ENCODE measurements at regions not wholly inside any gene's neighbourhood (a gene's known extent, or its start where the extent isn't known, plus 50 kb on each side); places are given as distances from the start of the nearest gene placed in this dataset.
A peak's percentile ranks its signal among the peaks of the same experiment; 100 is the strongest.
"Not testable (repeated sequence)": the region's sequence is repeated elsewhere in the genome, so short reads cannot be mapped to it uniquely, and the experiment has no call there.

- Histone ChIP-seq H3K36me3 (ENCODE audit: control insufficient read depth, insufficient read depth, low read length) (no peaks in the 10 kb centered on the region), H3K27me3 (ENCODE audit: control insufficient read depth, insufficient read depth, low read length) (no peaks in the 10 kb centered on the region), H3K9me3 (ENCODE audit: control insufficient read depth, low read length) (no peaks in the 10 kb centered on the region), H3K4me3 (ENCODE audit: low read length) (no peak overlapping the region), H3K9ac (ENCODE audit: low read length) (no peak overlapping the region), H3K4me1 (ENCODE audit: control insufficient read depth, insufficient read depth, low read length) (peaks cover 32% of the 10 kb centered on the region)
Measured at GRCh38 chr17:45579529-45580495, 89.3 kb upstream of the PLEKHM1 start.

- H3K36me3 ChIP-seq (ENCODE audit: control insufficient read depth, insufficient read depth, low read length), result no peaks in the 10 kb centered on the region
- peaks cover 27% of the 10 kb centered on the region for H3K4me1 ChIP-seq (ENCODE audit: control insufficient read depth, insufficient read depth, low read length)
- no peaks in the 10 kb centered on the region for H3K27me3 ChIP-seq (ENCODE audit: control insufficient read depth, insufficient read depth, low read length)
Measured at GRCh38 chr17:45580924-45581323, 90.4 kb upstream of the PLEKHM1 start.

GRCh38 chr17:45581860-45582259, 91.3 kb upstream of the PLEKHM1 start:
- H3K9ac ChIP-seq (ENCODE audit: low read length), result no peak overlapping the region
- H3K4me1 ChIP-seq (ENCODE audit: control insufficient read depth, insufficient read depth, low read length), result peaks cover 22% of the 10 kb centered on the region
- no peak overlapping the region for H3K4me3 ChIP-seq (ENCODE audit: low read length)
- no peaks in the 10 kb centered on the region for H3K27me3 ChIP-seq (ENCODE audit: control insufficient read depth, insufficient read depth, low read length)
- no peaks in the 10 kb centered on the region for H3K9me3 ChIP-seq (ENCODE audit: control insufficient read depth, low read length)
- no peaks in the 10 kb centered on the region for H3K36me3 ChIP-seq (ENCODE audit: control insufficient read depth, insufficient read depth, low read length)

More at GRCh38 chr17:45580924-45581323, 90.4 kb upstream of the PLEKHM1 start:
- Histone ChIP-seq H3K9ac (ENCODE audit: low read length) (no peak overlapping the region), H3K4me3 (ENCODE audit: low read length) (no peak overlapping the region), H3K9me3 (ENCODE audit: control insufficient read depth, low read length) (no peaks in the 10 kb centered on the region)

- Histone ChIP-seq H3K4me3 (ENCODE audit: low read length) (peak overlapping the region; percentile 28), H3K4me1 (ENCODE audit: control insufficient read depth, insufficient read depth, low read length) (peaks cover 8% of the 10 kb centered on the region)
Measured at GRCh38 chr17:45584092-45585036, 93.8 kb upstream of the PLEKHM1 start.

GRCh38 chr17:45585037-45585733, 94.7 kb upstream of the PLEKHM1 start:
- not testable (repeated sequence) for H3K9me3 ChIP-seq (ENCODE audit: control insufficient read depth, low read length); H3K36me3 ChIP-seq (ENCODE audit: control insufficient read depth, insufficient read depth, low read length); H3K4me1 ChIP-seq (ENCODE audit: control insufficient read depth, insufficient read depth, low read length); H3K27me3 ChIP-seq (ENCODE audit: control insufficient read depth, insufficient read depth, low read length); H3K4me3 ChIP-seq (ENCODE audit: low read length)
- peak overlapping the region; percentile 86 for H3K9ac ChIP-seq (ENCODE audit: low read length)

More at GRCh38 chr17:45584092-45585036, 93.8 kb upstream of the PLEKHM1 start:
- H3K36me3 ChIP-seq (ENCODE audit: control insufficient read depth, insufficient read depth, low read length), result no peaks in the 10 kb centered on the region
- H3K27me3 ChIP-seq (ENCODE audit: control insufficient read depth, insufficient read depth, low read length), result no peaks in the 10 kb centered on the region
- no peaks in the 10 kb centered on the region for H3K9me3 ChIP-seq (ENCODE audit: control insufficient read depth, low read length)
- H3K9ac ChIP-seq (ENCODE audit: low read length), result peak overlapping the region; percentile 86

- not testable (repeated sequence) for H3K4me1 ChIP-seq (ENCODE audit: control insufficient read depth, insufficient read depth, low read length); H3K4me3 ChIP-seq (ENCODE audit: low read length); H3K36me3 ChIP-seq (ENCODE audit: control insufficient read depth, insufficient read depth, low read length); H3K9me3 ChIP-seq (ENCODE audit: control insufficient read depth, low read length); H3K27me3 ChIP-seq (ENCODE audit: control insufficient read depth, insufficient read depth, low read length)
- H3K9ac ChIP-seq (ENCODE audit: low read length), result peak overlapping the region; percentile 86
Measured at GRCh38 chr17:45585794-45586650, 95.5 kb upstream of the PLEKHM1 start.

- not testable (repeated sequence) for H3K9me3 ChIP-seq (ENCODE audit: control insufficient read depth, low read length); H3K4me1 ChIP-seq (ENCODE audit: control insufficient read depth, insufficient read depth, low read length); H3K9ac ChIP-seq (ENCODE audit: low read length); H3K4me3 ChIP-seq (ENCODE audit: low read length); H3K27me3 ChIP-seq (ENCODE audit: control insufficient read depth, insufficient read depth, low read length); H3K36me3 ChIP-seq (ENCODE audit: control insufficient read depth, insufficient read depth, low read length)
Measured at GRCh38 chr17:45586651-45586934, 96.1 kb upstream of the PLEKHM1 start.

- not testable (repeated sequence) for H3K36me3 ChIP-seq (ENCODE audit: control insufficient read depth, insufficient read depth, low read length); H3K4me1 ChIP-seq (ENCODE audit: control insufficient read depth, insufficient read depth, low read length); H3K9ac ChIP-seq (ENCODE audit: low read length); H3K9me3 ChIP-seq (ENCODE audit: control insufficient read depth, low read length); H3K27me3 ChIP-seq (ENCODE audit: control insufficient read depth, insufficient read depth, low read length); H3K4me3 ChIP-seq (ENCODE audit: low read length)
Measured at GRCh38 chr17:45592433-45592923, 102.0 kb upstream of the PLEKHM1 start.

- H3K4me1 ChIP-seq (ENCODE audit: control insufficient read depth, insufficient read depth, low read length); H3K9me3 ChIP-seq (ENCODE audit: control insufficient read depth, low read length); H3K27me3 ChIP-seq (ENCODE audit: control insufficient read depth, insufficient read depth, low read length); H3K36me3 ChIP-seq (ENCODE audit: control insufficient read depth, insufficient read depth, low read length); H3K9ac ChIP-seq (ENCODE audit: low read length); H3K4me3 ChIP-seq (ENCODE audit: low read length): not testable (repeated sequence)
Measured at GRCh38 chr17:45596347-45596746, 105.8 kb upstream of the PLEKHM1 start.

GRCh38 chr17:45600052-45601012, 109.8 kb upstream of the PLEKHM1 start:
- H3K4me1 ChIP-seq (ENCODE audit: control insufficient read depth, insufficient read depth, low read length); H3K9me3 ChIP-seq (ENCODE audit: control insufficient read depth, low read length); H3K27me3 ChIP-seq (ENCODE audit: control insufficient read depth, insufficient read depth, low read length); H3K9ac ChIP-seq (ENCODE audit: low read length); H3K4me3 ChIP-seq (ENCODE audit: low read length); H3K36me3 ChIP-seq (ENCODE audit: control insufficient read depth, insufficient read depth, low read length): not testable (repeated sequence)
